ENCODE measurements at regions not wholly inside any gene's neighbourhood (a gene's known extent, or its start where the extent isn't known, plus 50 kb on each side); places are given as distances from the start of the nearest gene placed in this dataset.

- Histone ChIP-seq H4K20me1 (ENCODE audit: insufficient read depth, low read length) (no peaks in the 10 kb centered on the region), H3K4me3 (replicated peaks in 1 of 3; ENCODE audit: low read depth in 2 of 3, low read length in 3 of 3) (no peak overlapping the region), H3K4me2 (replicated peaks; ENCODE audit: extremely low read depth, low read length, poor library complexity, severe bottlenecking) (no peak overlapping the region), H3K9me3 (replicated peaks in 1 of 2; ENCODE audit: control insufficient read depth in 1 of 2, insufficient read depth in 1 of 2, low read length in 2 of 2) (no peaks in the 10 kb centered on the region), H3K79me2 (ENCODE audit: insufficient read depth, low read length) (no peaks in the 10 kb centered on the region), H3K36me3 (replicated peaks in 1 of 2; ENCODE audit: control insufficient read depth in 1 of 2, insufficient read depth in 2 of 2, low read length in 2 of 2) (no peaks in the 10 kb centered on the region), H3K9ac (ENCODE audit: insufficient read depth, low read length, poor library complexity, severe bottlenecking) (no peak overlapping the region), H3K4me1 (ENCODE audit: control insufficient read depth in 1 of 2, insufficient read depth in 2 of 2, low read length in 2 of 2) (no peaks in the 10 kb centered on the region), H2AFZ (ENCODE audit: insufficient read depth, low read depth, low read length, poor library complexity, severe bottlenecking) (no peak overlapping the region), H3K27ac (ENCODE audit: low read depth in 1 of 2, low read length in 2 of 2) (no peak overlapping the region), H3K27me3 (ENCODE audit: control insufficient read depth in 2 of 2, insufficient read depth in 2 of 2, low read length in 2 of 2) (no peaks in the 10 kb centered on the region)
- H3K27me3 Mint-ChIP-seq (ENCODE audit: low read depth in 3 of 3): peaks cover 0 to 6% (median 2%) of the 10 kb centered on the region in 3 donors
- intact Hi-C loops (cut with micrococcal nuclease): no loop called here
- DNase-seq: no peak
- TF ChIP-seq, protein P1, sequence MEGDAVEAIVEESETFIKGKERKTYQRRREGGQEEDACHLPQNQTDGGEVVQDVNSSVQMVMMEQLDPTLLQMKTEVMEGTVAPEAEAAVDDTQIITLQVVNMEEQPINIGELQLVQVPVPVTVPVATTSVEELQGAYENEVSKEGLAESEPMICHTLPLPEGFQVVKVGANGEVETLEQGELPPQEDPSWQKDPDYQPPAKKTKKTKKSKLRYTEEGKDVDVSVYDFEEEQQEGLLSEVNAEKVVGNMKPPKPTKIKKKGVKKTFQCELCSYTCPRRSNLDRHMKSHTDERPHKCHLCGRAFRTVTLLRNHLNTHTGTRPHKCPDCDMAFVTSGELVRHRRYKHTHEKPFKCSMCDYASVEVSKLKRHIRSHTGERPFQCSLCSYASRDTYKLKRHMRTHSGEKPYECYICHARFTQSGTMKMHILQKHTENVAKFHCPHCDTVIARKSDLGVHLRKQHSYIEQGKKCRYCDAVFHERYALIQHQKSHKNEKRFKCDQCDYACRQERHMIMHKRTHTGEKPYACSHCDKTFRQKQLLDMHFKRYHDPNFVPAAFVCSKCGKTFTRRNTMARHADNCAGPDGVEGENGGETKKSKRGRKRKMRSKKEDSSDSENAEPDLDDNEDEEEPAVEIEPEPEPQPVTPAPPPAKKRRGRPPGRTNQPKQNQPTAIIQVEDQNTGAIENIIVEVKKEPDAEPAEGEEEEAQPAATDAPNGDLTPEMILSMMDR (IDR thresholded peaks at IDR 0.05): no peak
- H3K4me1 Mint-ChIP-seq: no peaks in the 10 kb centered on the region
- H3K36me3 Mint-ChIP-seq: no peaks in the 10 kb centered on the region
- no CpG with 5 or more reads among the region's 4 CpGs for WGBS (ENCODE audit: insufficient coverage)
- H3K9me3 Mint-ChIP-seq: no peaks in the 10 kb centered on the region
- H3K4me3 Mint-ChIP-seq: no peak overlapping the region
- no peak overlapping the region for H3K27ac Mint-ChIP-seq
Observed at GRCh38 chr6:8213995-8214394, 111.6 kb upstream of the EEF1E1 start.

- Histone ChIP-seq H3K79me2 (ENCODE audit: insufficient read depth, low read length) (no peaks in the 10 kb centered on the region), H3K4me1 (ENCODE audit: control insufficient read depth in 1 of 2, insufficient read depth in 2 of 2, low read length in 2 of 2) (no peaks in the 10 kb centered on the region), H3K4me3 (replicated peaks in 1 of 3; ENCODE audit: low read depth in 2 of 3, low read length in 3 of 3) (no peak overlapping the region), H3K27me3 (ENCODE audit: control insufficient read depth in 2 of 2, insufficient read depth in 2 of 2, low read length in 2 of 2) (no peaks in the 10 kb centered on the region), H3K27ac (ENCODE audit: low read depth in 1 of 2, low read length in 2 of 2) (no peak overlapping the region), H3K9ac (ENCODE audit: insufficient read depth, low read length, poor library complexity, severe bottlenecking) (no peak overlapping the region), H3K36me3 (replicated peaks in 1 of 2; ENCODE audit: control insufficient read depth in 1 of 2, insufficient read depth in 2 of 2, low read length in 2 of 2) (no peaks in the 10 kb centered on the region), H4K20me1 (ENCODE audit: insufficient read depth, low read length) (no peaks in the 10 kb centered on the region), H2AFZ (ENCODE audit: insufficient read depth, low read depth, low read length, poor library complexity, severe bottlenecking) (no peak overlapping the region), H3K4me2 (replicated peaks; ENCODE audit: extremely low read depth, low read length, poor library complexity, severe bottlenecking) (no peak overlapping the region), H3K9me3 (replicated peaks in 1 of 2; ENCODE audit: control insufficient read depth in 1 of 2, insufficient read depth in 1 of 2, low read length in 2 of 2) (no peaks in the 10 kb centered on the region)
- TF ChIP-seq, protein P1 (IDR thresholded peaks at IDR 0.05): no peak
- intact Hi-C loops (cut with micrococcal nuclease): no loop called here
- no peaks in the 10 kb centered on the region for H3K9me3 Mint-ChIP-seq
- H3K4me1 Mint-ChIP-seq: no peaks in the 10 kb centered on the region
- no peak overlapping the region for H3K27ac Mint-ChIP-seq
- DNase-seq: no peak
- H3K4me3 Mint-ChIP-seq: no peak overlapping the region
- WGBS (ENCODE audit: insufficient coverage): no CpG with 5 or more reads among the region's 2 CpGs
- peaks cover 0 to 6% (median 2%) of the 10 kb centered on the region in 3 donors for H3K27me3 Mint-ChIP-seq (ENCODE audit: low read depth in 3 of 3)
- H3K36me3 Mint-ChIP-seq: no peaks in the 10 kb centered on the region
Observed at GRCh38 chr6:8212720-8213434, 110.5 kb upstream of the EEF1E1 start.
